ENCODE measurements at regions not wholly inside any gene's neighbourhood (a gene's known extent, or its start where the extent isn't known, plus 50 kb on each side); places are given as distances from the start of the nearest gene placed in this dataset.
"Not testable (repeated sequence)": the region's sequence is repeated elsewhere in the genome, so short reads cannot be mapped to it uniquely, and the experiment has no call there.

GRCh38 chr3:4251412-4251811 lies 51.8 kb upstream of the SETMAR start:
- no peaks in the 10 kb centered on the region for H3K27me3 ChIP-seq (ENCODE audit: control insufficient read depth, insufficient read depth)
- no peak for ATAC-seq
- H3K9me3 ChIP-seq (ENCODE audit: control insufficient read depth, low read length), result no peaks in the 10 kb centered on the region
- H3K4me3 ChIP-seq (ENCODE audit: low read length), result no peak overlapping the region
- intact Hi-C loops (cut with DNase I), result no loop called here
- no peak overlapping the region for H3K27ac ChIP-seq (ENCODE audit: low read length)
- no peak for DNase-seq
- H3K4me1 ChIP-seq (ENCODE audit: control insufficient read depth, insufficient read depth, low read length), result no peaks in the 10 kb centered on the region

- H3K4me3 ChIP-seq (ENCODE audit: low read length); H3K27ac ChIP-seq (ENCODE audit: low read length); H3K27me3 ChIP-seq (ENCODE audit: control insufficient read depth, insufficient read depth); H3K4me1 ChIP-seq (ENCODE audit: control insufficient read depth, insufficient read depth, low read length); intact Hi-C loops (cut with DNase I); DNase-seq; H3K9me3 ChIP-seq (ENCODE audit: control insufficient read depth, low read length); ATAC-seq: not testable (repeated sequence)
- WGBS, result 85% methylated on average over 20 of the region's 26 CpGs
These were observed 49.9 kb upstream of the SETMAR start for GRCh38 chr3:4253072-4253832.
